ENCODE measurements at regions not wholly inside any gene's neighbourhood (a gene's known extent, or its start where the extent isn't known, plus 50 kb on each side); places are given as distances from the start of the nearest gene placed in this dataset.
"Not testable (repeated sequence)": the region's sequence is repeated elsewhere in the genome, so short reads cannot be mapped to it uniquely, and the experiment has no call there.

DNA sequence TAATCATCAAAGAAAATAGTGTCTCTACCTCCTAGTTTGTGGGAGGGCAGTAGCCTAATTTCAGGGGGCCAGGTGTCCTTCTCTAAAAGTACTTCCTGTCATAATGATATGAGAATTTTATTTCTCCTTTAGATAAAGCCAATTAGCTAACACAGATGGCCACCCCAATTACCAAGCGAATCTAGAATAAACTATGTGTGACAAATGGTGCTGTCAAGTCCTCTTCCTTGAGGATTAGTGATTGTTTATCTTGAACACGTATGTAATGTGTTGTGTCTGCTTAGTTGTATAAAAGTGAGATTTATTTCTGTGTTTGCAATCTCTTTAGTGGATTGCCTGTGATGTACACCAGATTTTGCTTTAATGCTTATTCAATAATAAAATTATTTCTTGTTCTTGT, 1120.0 kb downstream of the SORCS1 start:
- DNase-seq: peak; percentile 3

DNA sequence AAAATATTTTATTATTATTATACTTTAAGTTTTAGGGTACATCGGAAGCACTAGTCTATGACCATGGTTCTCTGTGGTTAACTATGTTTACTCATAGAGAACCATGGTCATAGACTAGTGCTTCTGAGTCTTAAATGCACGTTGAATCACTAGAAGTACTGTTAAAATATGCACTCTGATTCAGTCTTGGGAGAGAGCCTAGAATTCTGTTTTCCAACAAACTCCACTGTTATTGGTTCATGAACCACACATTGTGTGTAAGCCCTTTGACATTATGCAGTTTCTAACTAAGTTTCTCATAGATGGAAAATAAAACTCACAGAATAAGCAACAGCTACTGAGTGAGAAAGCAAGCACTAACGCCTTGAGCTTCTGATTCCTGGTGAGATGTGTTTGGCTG, 1120.6 kb downstream of the SORCS1 start:
- DNase-seq: peak; percentile 72

DNA sequence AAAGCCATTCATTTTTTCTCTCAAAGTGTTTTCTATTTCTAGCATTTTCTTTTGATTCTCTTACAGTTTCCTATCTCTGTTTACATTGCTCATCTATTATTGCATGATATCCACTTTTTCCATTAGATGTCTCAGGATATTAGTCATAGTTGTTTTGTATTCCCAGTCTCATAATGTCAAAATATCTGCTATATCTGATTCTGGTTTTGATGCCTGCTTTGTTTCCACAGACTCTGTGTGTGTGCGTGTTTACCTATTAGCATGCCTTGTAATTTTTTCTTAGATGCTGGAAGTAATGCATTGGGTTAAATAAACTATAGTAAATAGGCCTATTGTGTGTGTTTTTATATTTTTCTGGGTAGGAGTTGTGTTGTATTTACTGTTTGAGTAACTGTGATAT, 1126.3 kb downstream of the SORCS1 start:
- DNase-seq: no peak

DNA sequence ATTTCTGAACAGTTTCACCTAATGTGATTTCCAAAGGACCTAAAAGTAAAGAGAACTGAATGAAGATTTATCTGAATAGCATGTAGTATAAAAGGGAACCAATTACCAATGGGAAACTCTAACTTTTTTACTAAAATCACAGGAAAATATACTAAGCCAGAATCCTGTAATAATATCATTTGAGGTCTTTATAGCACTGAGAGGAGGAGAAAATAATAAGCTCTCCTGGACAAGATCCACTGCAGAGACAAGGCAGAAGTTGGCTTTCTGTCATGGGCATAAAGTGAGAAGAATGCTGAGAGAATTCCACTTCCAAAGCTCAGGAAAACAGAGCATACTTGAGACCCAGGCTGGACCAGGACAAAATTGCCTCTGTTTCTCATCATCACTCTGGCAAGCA, 1131.4 kb downstream of the SORCS1 start:
- peak; percentile 25 for DNase-seq

DNA sequence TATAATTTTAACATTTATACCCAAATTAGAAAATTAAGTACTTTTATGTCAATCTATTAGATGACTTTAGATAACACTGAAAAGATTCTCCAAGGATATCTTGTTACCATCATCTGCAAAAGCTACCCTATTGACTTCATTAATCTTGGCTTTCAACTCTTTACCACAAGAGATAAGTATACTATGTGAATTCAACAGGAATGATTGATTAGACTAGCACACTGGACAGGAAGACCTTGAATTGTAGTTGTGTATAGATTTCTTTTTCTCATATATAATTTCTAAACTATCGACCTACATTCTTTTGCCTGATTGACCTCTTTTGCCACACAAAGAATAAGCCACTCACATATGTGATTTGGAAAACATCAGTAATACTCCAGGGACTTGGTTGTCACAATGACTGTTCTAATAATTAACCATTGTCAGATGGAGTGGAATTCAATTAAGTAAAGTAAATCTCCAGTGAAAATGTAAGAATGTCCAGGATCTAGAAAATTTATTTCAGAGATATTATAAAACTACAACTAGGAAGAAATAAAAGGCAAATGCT, 1132.0 kb downstream of the SORCS1 start:
- DNase-seq: no peak

DNA sequence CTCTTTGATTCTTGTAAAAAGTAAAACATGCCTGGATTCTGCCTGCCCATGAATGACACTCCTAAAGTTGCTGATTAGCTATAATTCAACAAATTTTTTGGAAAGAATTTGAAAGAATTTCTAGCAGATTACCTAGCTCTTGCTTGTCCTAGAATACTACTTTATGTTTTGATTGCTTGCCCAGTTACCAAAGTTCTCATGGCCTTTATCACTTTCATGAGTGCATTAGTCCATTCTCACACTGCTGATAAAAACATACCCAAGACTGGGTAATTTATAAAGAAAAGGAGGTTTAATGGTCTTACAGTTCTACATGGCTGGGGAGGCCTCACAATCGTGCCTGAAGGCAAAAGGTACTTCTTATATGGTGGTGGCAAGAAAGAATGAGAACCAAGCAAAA, 1137.3 kb downstream of the SORCS1 start:
- DNase-seq: no peak

DNA sequence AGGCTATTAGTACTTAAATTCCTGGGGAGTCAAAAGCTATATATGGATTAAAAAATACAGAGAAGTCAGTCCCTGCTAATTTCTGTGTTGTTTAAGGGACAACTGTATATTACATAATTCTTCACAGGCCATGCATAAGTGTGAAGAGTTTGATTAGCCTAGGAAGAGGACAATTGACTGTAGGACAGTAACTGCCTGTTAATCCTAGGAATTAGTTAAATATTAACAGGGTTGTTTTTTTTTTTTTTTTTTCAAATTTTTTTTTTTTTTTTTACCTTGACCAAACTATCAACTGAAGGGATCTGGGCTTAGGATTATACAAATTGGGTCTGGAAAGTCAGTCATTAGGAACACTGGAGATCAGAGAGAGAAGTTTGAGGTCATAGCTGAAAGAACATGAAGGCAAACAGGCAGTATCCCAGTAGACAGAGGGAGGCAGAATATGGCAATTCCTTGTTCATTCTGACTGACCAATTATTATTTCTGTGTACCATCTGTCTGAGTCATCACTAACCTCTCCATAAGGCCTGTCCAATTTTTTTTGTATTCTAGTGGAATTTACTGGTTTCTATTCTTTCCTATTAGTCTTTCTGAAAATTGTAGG, 1139.2 kb downstream of the SORCS1 start:
- DNase-seq: no peak

DNA sequence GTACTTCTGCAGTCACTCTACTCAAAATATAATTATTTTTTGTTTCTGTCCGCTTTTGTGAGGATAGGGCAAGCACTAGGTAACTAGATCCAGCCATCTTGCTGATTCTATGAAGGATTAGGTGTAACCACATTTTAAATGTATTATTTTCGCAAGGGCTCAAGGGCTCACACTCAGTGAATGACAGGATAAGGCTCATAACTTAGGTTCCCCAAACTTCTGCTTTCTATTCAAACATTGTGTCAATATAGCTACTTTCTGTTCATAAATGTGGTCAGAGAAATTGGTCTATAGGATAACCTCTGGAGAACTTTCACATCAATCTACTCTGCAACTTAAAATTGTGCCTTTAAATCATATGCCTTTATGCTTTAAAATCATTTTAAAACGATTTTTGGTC, 1141.2 kb downstream of the SORCS1 start:
- no peak for DNase-seq

DNA sequence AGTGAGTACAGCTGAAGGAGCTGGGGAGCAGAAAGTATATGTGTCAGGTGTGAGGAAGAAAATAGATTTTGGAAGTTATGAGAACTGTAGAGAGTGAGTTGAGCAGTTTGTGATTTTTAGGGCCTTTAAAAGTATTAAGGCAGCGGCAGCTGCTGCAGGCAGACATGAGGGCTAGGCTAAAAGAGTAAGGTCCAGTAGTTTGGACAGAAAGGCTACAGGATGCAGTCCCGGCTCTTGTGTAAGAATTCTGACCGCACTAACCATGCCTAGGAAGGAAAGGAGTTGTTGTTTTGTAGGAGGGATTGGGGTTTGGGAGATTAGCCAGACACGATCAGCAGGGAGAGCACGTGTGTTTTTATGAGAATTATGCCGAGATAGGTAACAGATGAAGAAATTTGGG, 1144.9 kb downstream of the SORCS1 start:
- not testable (repeated sequence) for DNase-seq

DNA sequence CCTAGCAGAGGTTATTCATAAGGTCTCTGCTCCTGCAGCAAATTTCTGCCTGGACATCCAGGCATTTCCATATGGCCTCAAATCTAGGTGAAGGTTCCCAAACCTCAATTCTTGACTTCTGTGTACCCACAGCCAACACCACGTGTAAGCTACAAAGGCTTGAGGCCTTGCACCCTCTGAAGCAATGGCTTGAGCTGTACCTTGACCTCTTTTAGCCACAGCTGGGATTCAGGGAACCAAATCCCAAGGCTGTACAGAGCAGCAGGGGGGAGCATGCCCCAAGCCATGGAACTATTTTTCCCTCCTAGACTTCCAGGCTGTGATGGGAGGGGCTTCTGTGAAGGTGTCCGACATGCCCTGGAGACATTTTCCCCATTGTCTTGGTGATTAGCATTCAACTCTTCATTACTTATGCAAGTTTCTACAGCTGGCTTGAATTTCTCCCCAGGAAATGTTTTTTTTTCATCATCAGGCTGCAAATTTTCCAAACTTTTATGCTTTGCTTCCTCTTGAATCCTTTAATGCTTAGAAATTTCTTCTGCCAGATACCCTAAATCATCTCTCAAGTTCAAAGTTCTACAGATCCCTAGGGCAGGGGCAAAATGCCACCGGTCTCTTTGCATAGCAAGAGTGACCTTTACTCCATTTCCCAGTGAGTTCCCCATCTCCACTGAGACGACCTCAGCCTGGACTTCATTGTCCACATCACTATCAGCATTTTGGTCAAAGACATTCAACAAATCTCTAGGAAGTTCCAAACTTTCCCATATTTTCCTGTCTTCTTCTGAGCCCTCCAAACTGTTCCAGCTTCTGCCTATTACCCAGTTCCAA, 1148.9 kb downstream of the SORCS1 start:
- not testable (repeated sequence) for DNase-seq

DNA sequence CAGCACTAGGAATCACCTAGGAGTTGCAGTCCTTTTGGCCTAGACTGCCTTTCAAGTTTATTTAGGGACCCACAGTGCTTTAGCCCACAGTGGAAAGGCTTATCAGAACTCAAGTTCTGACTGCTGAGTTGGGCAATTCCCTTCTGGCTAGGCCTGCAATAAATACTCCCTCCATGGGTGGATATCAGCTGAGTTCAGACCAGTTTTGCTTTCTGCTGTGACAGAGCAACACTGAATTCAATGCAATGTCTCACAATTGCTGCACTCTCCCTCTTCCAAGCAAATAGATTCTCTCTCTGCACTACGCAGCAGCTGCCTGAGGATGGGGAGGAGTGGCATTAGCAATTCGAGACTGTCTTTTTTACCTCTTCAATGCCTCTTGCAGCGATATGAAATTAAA, 1153.3 kb downstream of the SORCS1 start:
- DNase-seq: no peak

DNA sequence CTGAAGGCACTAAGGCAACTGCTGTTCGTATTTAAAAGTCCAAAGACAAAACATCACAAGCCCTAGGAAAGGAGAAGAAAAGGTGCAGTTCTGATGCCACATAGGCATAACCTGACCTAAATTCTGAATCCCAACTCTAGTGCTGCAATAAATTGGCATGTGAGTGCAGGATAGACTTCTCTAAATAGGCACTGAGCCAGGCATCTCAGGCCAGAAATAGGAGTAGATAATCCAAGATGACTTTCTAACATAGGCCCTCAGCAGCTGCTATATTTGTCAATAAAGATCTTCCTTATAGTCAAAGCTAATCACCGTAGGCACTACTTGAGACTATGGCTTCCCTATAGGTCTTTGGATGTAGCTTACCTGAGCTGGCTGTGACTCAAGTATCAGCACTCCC, 1163.8 kb downstream of the SORCS1 start:
- DNase-seq: peak; percentile 54

DNA sequence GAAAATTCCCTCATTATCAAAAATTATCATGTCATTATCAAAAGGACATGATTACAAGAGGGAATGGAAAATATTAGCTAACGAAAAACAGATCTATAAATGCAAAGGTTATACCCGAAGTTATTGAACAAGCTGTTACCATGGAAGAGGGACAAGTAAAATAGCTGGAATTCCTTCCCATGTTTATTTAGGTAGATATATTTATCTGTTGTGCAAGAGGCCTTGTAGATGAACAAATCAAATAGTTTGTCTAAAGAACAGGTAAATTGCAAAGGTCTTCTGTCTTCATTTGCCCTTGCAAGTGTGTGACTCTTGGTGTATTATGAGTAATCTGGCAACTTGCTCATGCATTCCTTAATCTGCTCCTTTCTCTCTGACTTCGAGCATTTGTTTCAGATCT, 1170.9 kb downstream of the SORCS1 start:
- no peak for DNase-seq

DNA sequence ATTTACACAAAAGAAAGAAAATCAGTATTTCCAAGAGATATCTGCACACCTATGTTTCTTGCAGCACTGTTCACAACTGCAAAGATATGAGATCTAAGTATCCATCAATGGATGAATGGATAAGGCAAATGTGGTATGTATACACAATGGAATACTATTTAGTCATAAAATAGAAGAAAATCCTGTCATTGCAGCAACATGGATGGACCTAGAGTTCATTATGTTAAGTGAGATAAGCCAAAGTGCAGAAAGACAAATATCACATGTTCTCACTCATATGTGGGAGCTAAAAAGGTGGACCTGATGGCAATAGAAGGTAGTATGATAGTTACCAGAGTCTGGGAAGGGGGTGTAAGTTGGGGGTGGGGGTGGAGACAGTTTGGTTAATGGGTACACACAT, 1171.6 kb downstream of the SORCS1 start:
- no peak for DNase-seq

DNA sequence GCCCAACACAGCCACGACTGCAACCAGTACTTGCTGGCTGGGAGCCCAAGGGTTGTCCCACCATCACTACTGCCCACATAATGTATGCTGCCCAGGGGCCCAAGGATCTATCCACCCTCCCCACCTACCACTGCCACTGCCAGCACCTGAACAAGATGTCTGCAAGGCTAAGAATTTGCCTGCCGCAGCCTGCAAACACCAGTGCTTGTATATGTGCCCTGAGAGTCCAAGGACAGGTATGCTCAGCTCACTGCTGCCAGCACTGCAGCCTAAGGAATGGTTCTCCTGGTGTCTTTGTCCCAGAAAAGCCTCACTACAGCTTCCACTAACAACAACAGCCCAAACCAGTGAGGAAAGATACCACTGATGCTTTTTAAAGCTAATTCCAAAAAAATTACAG, 1174.0 kb downstream of the SORCS1 start:
- DNase-seq: no peak

DNA sequence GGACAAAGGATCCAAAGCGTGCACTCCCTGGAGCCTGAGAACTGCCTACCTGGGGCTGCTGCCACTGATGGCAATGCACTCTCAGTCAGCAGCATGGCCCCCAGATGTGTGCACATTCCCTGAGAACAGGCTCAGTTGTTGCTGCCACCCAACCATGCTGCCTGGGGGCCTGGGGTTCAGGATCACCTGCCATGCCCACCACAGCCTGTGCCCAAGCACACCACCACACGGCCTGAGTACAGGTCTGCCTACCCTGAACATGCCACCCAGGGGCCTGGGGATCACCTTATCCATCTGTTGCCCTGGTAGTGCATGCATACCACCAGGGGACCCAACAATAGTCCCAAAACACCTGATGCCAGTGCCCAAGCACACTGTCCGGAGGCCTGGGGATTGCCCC, 1174.5 kb downstream of the SORCS1 start:
- no peak for DNase-seq

DNA sequence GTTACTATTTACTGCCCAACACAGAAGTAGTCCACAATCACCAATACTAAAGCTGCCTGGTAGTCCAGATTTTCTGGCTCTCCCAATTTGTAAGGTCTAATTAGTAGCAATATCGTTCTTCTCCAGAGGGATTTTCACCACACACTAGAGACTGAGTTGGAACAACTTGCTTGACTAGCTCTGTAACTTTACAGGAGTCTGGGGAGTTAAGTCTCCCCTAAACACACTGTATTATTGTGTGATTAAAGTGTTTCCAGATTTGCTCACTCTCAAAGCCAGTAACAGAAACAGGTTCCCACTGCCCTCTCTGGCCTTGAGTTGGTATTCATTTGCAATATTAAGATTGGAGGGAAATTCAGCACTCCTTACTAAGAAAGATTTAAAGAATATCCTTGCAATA, 1175.7 kb downstream of the SORCS1 start:
- no peak for DNase-seq

DNA sequence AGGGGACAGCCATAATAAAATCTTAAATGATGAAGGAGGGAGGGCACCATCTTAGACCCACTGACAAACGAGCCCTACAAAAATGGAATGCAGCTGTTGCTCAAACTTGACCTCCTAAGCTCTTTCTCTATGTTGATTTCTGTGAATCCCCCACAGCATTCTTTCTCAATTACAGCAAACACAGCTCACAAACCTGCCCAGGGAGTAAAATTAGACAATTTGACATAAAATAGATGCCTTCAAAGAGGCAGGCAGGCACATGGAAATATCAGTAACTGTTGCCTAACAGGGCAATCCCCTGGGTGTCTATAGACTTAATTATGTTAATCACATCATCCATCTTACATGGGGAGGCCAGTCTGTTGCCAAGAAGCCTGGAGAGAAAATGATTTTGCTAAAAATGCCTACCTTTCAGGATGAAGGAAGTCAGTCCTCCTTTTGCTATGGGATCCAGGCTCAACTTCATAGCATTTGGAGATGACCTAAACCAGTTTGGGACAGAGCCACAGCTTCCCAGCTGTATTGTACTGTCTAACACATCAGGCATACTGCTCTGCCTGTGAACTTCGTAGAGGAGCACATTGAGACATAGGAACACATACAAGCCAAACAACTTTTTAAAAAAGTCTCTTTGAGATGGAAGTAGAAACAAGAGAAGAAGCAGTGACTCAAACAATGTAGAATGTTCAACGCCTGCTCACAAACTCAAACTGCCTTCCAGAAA, 1177.4 kb downstream of the SORCS1 start:
- DNase-seq: peak; percentile 85

DNA sequence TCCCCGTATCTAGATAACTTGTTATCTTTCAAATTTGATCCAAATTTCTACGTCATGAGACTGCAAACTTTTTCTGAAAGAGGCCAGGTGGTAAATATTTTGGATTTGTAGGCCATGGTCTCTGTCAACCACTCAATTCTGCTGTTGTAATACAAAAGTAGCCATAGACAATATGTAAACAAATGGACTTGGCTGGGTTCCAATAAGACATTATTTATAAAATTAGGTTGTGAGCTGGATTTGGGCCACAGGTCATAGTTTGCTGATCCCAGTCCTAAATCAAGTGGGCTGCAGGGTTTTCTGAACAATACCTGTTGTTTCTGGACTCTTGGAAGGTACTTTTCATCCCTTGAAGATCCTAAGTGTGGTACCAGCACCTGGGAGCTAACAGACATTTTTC, 1178.0 kb downstream of the SORCS1 start:
- DNase-seq: no peak

DNA sequence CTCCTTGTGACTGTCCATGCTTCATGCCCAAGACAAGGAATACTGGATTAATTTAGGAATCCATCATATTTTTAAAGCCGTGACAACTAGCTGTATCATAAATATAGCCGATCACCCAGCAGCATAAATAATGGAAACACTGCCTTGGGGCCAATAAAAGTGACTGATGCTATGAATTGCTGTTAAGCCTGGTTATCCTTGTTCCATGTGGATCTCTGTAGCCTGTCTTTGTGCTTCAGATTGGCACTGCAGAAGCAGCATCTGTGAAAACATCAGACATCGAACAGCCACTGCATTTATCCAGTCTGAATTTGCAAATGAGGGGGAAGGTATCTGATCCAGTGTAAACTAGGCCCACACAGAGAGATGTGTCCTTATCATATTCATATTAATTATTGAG, 1181.8 kb downstream of the SORCS1 start:
- no peak for DNase-seq

DNA sequence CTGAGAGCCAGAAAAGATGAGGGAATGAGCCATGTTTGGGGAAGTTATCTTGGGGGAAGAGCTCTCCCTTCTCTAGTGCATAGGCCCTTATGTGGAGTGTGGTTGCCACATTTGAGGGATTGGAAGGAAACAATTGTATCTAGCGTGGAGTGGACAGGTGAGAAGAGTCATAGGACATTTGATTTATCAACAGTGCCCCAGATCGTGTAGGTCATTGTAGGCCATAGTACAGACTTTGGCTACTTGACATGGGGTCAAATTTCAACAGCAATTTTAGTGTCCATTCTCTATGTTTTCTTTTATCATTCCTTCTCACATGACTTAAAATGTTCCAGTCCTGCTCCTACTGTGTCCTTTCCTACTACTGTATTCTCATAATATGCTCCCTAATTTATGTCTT, 1182.8 kb downstream of the SORCS1 start:
- DNase-seq: no peak

DNA sequence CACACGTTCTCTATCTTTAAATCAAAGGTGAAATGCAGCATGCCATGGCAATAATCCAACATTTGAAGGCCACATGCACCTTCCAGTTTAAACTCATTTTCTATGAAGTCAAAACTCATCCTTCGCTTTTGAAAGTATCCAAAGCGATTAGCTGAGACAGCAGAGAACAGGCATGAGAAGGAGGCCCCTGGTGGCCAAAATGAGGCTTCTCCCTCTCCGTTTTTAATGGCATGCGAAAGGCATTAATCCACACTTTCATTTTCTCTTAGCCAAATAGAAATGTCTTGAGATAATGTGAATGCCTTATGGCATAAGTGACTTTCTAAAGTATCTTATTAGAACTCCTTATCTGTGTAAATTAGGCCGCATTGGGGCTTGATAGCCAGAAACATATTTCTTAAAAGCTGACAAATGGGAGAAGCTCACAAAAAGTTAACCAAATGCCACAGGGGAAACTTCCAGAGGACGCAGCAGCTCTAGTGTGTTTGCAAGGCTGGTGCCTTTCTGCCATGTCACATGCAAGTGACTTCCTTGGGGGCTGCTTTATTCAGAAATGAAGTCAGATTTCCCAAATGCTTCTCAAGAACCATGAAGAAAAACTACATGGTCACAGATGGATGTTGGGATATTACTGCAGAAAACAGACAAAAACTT, 1189.6 kb downstream of the SORCS1 start:
- peak; percentile 36 for DNase-seq

DNA sequence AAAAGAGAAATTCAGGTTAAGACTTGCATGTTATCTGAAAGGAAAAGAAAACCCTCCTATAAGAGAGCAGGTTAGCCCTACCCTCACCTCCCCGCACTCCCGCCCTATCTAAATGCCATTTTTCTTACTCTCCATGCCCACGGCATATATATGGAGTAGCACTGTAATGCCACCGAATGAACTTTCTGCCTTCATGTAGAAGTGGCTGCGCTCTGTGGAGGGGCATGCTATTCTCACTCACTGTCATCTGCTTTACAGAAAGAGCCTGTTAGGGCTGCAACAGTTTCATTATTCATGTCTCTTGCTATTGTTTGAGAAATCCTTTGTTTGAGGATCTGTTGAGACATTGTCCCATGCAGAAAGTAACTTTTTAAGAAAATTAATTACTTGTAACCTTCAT, 1190.6 kb downstream of the SORCS1 start:
- DNase-seq: no peak
